ENCODE measurements at regions not wholly inside any gene's neighbourhood (a gene's known extent, or its start where the extent isn't known, plus 50 kb on each side); places are given as distances from the start of the nearest gene placed in this dataset.

DNA sequence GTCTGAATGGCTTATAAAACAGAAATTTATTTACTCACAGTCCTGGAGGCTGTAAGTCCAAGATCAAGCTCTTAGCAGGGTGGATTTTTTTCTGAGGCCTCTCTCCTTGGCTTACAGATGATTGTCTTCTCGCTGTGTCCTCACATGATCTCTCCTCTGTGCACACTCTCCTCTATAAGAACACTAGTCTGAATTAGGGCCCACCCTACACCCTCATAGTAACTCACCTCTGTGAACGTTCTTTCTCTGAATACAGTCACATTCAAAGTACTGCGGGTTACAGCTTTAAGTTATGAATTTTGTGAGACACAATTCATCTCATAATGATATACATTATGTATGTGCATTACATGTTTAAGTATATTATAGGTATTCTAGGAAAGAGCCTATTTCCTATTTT is 135.7 kb upstream of the ATXN7L3B start:
- TF ChIP-seq, protein P1, sequence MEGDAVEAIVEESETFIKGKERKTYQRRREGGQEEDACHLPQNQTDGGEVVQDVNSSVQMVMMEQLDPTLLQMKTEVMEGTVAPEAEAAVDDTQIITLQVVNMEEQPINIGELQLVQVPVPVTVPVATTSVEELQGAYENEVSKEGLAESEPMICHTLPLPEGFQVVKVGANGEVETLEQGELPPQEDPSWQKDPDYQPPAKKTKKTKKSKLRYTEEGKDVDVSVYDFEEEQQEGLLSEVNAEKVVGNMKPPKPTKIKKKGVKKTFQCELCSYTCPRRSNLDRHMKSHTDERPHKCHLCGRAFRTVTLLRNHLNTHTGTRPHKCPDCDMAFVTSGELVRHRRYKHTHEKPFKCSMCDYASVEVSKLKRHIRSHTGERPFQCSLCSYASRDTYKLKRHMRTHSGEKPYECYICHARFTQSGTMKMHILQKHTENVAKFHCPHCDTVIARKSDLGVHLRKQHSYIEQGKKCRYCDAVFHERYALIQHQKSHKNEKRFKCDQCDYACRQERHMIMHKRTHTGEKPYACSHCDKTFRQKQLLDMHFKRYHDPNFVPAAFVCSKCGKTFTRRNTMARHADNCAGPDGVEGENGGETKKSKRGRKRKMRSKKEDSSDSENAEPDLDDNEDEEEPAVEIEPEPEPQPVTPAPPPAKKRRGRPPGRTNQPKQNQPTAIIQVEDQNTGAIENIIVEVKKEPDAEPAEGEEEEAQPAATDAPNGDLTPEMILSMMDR (conservative IDR thresholded peaks at IDR 0.05; ENCODE audit: low read depth, low read length): no peak
- TF ChIP-seq EZH2 (IDR thresholded peaks at IDR 0.05; ENCODE audit: borderline replicate concordance, low read depth, low read length, poor library complexity, severe bottlenecking): no peak

Measured in A673 (cell line).